Suprapubic skin (tissue), 4 donors: ENCODE measurements at regions not wholly inside any gene's neighbourhood (a gene's known extent, or its start where the extent isn't known, plus 50 kb on each side); places are given as distances from the start of the nearest gene placed in this dataset.

ENCODE experiments used
- DNase-seq, 2 donors: peaks; one replicate each; pipeline ENCODE4 v3.0.0-alpha.2; 2019; ENCODE audit warnings: low spot score in 2 of 2
- H3K27ac ChIP-seq: fragments of 200-600 bp; sonication (generic); one replicate; pipeline ENCODE4 v1.5.1; 2019
- H3K27me3 ChIP-seq: fragments of 200-600 bp; sonication (generic); one replicate; pipeline ENCODE4 v1.5.1; 2019
- H3K36me3 ChIP-seq: fragments of 200-600 bp; sonication (generic); one replicate; pipeline ENCODE4 v1.5.1; 2019
- H3K4me1 ChIP-seq: fragments of 200-600 bp; sonication (generic); one replicate; pipeline ENCODE4 v1.5.1; 2019
- H3K4me3 ChIP-seq: fragments of 200-600 bp; sonication (generic); one replicate; pipeline ENCODE4 v1.5.1; 2019; ENCODE audit warnings: mild to moderate bottlenecking
- H3K9me3 ChIP-seq: fragments of 200-600 bp; sonication (generic); one replicate; pipeline ENCODE4 v1.5.1; 2019
- EP300 ChIP-seq: sonication (generic); formaldehyde crosslinking; IDR thresholded peaks from one replicate; pipeline ENCODE4 v1.6.1; 2017; ENCODE audit warnings: antibody characterized with exemption
- POLR2A ChIP-seq, 2 donors: fragments of 450-650 bp; IDR thresholded peaks; one replicate each; pipeline ENCODE4 v1.6.1; 2017; ENCODE audit warnings: antibody characterized with exemption in 2 of 2, mild to moderate bottlenecking in 2 of 2, moderate library complexity in 2 of 2
- POLR2AphosphoS5 ChIP-seq, 3 donors: sonication (generic); formaldehyde crosslinking; IDR thresholded peaks; one replicate each; pipeline ENCODE4 v1.6.1; 2017; ENCODE audit warnings: antibody characterized with exemption in 3 of 3
- WGBS: methylation state at CpG from one replicate; pipeline ENCODE4 v1.1.5; 2018; 5-methylcytosine and 5-hydroxymethylcytosine counted together
- TF ChIP-seq, protein P1 (sequence below), 2 donors: fragments of 200-600 bp in 1 of 2; fragments of 450-650 bp in 1 of 2; sonication (generic) in 1 of 2; IDR thresholded peaks; one replicate each; pipeline ENCODE4 v1.5.1; 2016 to 2019; ENCODE audit warnings: antibody characterized with exemption in 2 of 2, mild to moderate bottlenecking in 1 of 2, moderate library complexity in 1 of 2

DNA sequence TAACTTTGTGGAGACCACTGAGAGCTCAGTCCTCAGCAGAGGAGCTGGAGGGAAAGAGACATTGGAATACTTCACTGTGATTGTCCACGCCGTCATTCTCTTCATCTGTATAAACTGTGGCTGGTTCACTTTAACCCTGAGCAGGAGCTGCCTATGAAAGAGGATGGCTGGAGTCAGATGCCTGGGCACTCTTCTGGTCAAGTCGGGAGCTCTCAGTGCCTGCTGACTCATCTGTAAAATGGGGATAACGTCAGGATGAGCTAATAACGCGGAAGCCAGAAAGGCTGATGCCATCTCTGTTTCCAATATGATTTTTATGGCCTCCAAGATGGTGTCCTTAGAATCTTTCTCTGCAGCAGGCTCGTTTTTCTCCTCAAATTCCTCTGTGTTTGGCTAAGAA, 51.6 kb upstream of the MRPS22 start:
- Histone ChIP-seq H3K27ac (no peak overlapping the region), H3K4me3 (no peak overlapping the region), H3K27me3 (no peaks in the 10 kb centered on the region), H3K4me1 (no peaks in the 10 kb centered on the region), H3K9me3 (no peaks in the 10 kb centered on the region), H3K36me3 (no peaks in the 10 kb centered on the region)
- WGBS, result 70% methylated on average over 7 of the region's 7 CpGs
- DNase-seq, result no peak
- TF ChIP-seq POLR2A (IDR thresholded peaks at IDR 0.05) (no peak), POLR2AphosphoS5 (IDR thresholded peaks at IDR 0.05) (no peak), EP300 (no peak)
- TF ChIP-seq, protein P1, sequence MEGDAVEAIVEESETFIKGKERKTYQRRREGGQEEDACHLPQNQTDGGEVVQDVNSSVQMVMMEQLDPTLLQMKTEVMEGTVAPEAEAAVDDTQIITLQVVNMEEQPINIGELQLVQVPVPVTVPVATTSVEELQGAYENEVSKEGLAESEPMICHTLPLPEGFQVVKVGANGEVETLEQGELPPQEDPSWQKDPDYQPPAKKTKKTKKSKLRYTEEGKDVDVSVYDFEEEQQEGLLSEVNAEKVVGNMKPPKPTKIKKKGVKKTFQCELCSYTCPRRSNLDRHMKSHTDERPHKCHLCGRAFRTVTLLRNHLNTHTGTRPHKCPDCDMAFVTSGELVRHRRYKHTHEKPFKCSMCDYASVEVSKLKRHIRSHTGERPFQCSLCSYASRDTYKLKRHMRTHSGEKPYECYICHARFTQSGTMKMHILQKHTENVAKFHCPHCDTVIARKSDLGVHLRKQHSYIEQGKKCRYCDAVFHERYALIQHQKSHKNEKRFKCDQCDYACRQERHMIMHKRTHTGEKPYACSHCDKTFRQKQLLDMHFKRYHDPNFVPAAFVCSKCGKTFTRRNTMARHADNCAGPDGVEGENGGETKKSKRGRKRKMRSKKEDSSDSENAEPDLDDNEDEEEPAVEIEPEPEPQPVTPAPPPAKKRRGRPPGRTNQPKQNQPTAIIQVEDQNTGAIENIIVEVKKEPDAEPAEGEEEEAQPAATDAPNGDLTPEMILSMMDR (IDR thresholded peaks at IDR 0.05), result no peak

DNA sequence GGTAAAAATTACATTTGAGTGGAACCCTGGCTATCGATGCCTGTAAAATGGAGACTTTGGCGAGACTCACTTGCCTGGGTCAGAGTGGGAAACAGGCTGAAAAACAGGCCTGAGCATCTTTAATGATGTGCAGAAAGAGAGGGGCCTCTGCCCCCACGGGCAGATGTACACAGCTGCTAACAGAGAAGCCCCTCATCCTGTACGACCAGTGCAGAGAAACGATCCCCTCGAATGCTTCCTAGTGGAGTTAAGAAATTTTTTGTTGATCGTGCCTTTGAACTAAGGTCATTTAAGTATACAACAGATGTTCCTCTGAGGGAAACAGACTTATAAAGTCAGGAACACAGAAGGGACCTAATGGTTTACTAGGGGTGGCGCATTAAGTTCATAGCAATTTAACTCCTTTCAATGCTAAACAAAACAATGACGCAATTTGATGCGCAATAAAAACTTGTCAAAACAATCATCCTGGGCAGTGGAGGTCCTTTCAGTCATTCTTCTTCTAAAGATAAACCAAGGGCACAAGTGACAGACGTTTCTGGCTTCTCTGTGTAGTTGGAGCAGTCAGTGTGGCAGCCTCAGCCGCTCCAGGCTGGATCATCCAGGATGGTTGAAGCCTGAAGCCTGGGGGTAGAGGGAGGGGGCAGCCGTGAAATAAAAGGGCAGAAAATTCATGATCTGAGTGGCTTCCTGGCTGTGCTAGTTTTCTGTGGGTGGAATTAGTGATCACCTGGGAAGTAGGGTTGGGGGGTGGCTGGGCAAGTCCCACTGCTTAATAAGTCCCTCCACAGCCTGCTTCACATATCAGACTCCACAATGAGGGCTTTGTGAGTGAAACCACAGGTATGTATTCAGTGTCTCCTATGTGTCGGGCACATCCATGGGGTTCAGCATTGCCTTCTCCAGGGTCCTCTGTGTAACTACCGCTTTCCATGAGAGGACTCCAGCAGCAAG, 50.8 kb upstream of the MRPS22 start:
- WGBS, result 52% methylated on average over 14 of the region's 15 CpGs

DNA sequence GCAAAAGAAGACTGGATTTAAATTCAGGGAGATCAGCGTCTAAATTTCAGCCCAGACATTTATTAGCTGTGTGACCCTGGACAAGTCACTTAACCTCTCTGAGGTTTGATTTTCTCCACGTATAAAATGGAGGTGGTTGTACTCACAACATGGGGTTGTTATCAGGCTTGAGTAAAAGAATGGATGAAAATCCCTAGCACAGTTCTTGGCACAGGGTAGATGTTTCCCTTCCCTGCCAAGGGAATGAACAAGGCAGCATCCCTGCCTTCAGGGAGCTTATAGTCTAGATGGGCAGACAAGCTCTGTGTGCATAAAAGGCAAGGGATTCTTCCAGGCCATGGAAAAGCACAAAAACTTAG, 50.2 kb upstream of the MRPS22 start:
- H3K9me3 ChIP-seq, result no peaks in the 10 kb centered on the region
- H3K4me1 ChIP-seq, result no peaks in the 10 kb centered on the region
- H3K36me3 ChIP-seq, result no peaks in the 10 kb centered on the region
- TF ChIP-seq, protein P1 (IDR thresholded peaks at IDR 0.05), result no peak
- TF ChIP-seq POLR2AphosphoS5 (IDR thresholded peaks at IDR 0.05) (no peak), POLR2A (IDR thresholded peaks at IDR 0.05) (no peak), EP300 (no peak)
- H3K4me3 ChIP-seq, result no peak overlapping the region
- DNase-seq, result no peak
- no peaks in the 10 kb centered on the region for H3K27me3 ChIP-seq
- H3K27ac ChIP-seq, result no peak overlapping the region
- WGBS, result 86% methylated on average over 2 of the region's 2 CpGs

More for the DNA sequence above, 50.8 kb upstream of the MRPS22 start:
- H3K27me3 ChIP-seq, result no peaks in the 10 kb centered on the region
- H3K36me3 ChIP-seq, result no peaks in the 10 kb centered on the region
- H3K27ac ChIP-seq, result no peak overlapping the region
- TF ChIP-seq POLR2AphosphoS5 (IDR thresholded peaks at IDR 0.05), result no peak
- TF ChIP-seq EP300, result no peak
- TF ChIP-seq POLR2A (IDR thresholded peaks at IDR 0.05), result no peak
- TF ChIP-seq, protein P1 (IDR thresholded peaks at IDR 0.05), result no peak
- DNase-seq, result no peak
- no peaks in the 10 kb centered on the region for H3K9me3 ChIP-seq
- no peak overlapping the region for H3K4me3 ChIP-seq
- H3K4me1 ChIP-seq, result no peaks in the 10 kb centered on the region
